HEK293T (cell line): ENCODE measurements at regions not wholly inside any gene's neighbourhood (a gene's known extent, or its start where the extent isn't known, plus 50 kb on each side); places are given as distances from the start of the nearest gene placed in this dataset.

Source experiments
- ELF4 ChIP-seq: fragments of 450-650 bp; IDR thresholded peaks from 2 replicates; pipeline ENCODE4 v1.6.1; 2017; ENCODE audit warnings: antibody characterized with exemption
- FOXK2 ChIP-seq: fragments of 450-650 bp; IDR thresholded peaks from 2 replicates; pipeline ENCODE4 v1.6.1; 2016; ENCODE audit warnings: mild to moderate bottlenecking
- HDGF ChIP-seq: fragments of 450-650 bp; IDR thresholded peaks from 2 replicates; pipeline ENCODE4 v1.6.1; 2017; ENCODE audit warnings: antibody characterized with exemption, borderline replicate concordance
- SUZ12 ChIP-seq: fragments of 450-650 bp; IDR thresholded peaks from 2 replicates; pipeline ENCODE4 v1.6.1; 2016; ENCODE audit warnings: mild to moderate bottlenecking
- TARDBP ChIP-seq: fragments of 450-650 bp; IDR thresholded peaks from 2 replicates; pipeline ENCODE4 v1.6.1; 2016
- ZNF384 ChIP-seq: fragments of 450-650 bp; IDR thresholded peaks from 2 replicates; pipeline ENCODE4 v1.6.1; 2016

DNA sequence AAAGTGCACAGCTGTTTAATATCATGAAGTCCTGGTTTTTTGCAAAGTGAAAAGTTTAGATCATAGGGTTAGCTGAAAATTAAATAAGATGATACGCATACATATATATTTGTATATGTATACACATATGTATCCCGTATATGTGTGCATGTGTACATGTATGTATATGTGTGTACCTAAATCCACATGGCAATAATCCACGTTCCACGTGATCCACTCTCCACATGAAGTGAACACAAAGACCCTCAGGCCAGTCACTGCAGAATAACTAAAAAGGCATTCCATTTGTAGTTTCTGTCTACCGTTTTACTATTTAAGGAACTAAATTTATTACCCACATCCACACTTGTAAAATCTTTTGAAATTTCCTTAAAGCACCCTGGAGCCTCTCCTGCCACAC lies 294.9 kb downstream of the FOXA2 start:
- no peak for TF ChIP-seq HDGF
- no peak for TF ChIP-seq FOXK2
- no peak for TF ChIP-seq TARDBP
- TF ChIP-seq SUZ12 = no peak
- TF ChIP-seq ELF4 = no peak
- no peak for TF ChIP-seq ZNF384
